ENCODE measurements at regions not wholly inside any gene's neighbourhood (a gene's known extent, or its start where the extent isn't known, plus 50 kb on each side); places are given as distances from the start of the nearest gene placed in this dataset.
"Not testable (repeated sequence)": the region's sequence is repeated elsewhere in the genome, so short reads cannot be mapped to it uniquely, and the experiment has no call there.

DNA sequence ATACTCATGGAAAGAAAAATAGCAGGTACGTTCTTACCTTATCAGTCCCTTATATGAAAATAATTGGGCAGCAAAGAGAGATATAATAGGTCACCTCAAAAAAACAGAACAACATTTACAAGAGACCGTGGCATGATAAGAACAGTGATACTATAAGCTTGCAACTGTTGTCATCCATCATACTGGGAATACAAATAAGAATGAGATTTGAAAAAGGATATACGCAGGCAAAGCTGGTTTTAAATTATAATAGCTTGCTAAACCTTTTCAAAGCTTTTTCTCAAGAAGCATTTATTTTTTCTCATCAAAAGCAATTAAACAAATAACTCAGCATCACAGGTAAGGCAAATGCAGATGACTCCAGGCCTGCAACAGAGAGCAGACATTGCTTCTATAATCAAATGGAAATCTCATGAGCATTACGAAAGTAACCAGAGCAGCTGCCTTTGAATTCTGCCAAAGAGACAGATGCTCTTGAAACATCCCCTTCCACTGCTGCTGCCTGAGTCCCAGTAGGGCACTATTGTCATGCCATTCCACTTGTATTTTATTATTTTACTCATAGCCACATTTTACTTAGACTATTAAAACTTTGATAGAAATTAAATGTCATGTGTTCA is 620.6 kb upstream of the GNPDA2 start:
- DNase-seq, result no peak

DNA sequence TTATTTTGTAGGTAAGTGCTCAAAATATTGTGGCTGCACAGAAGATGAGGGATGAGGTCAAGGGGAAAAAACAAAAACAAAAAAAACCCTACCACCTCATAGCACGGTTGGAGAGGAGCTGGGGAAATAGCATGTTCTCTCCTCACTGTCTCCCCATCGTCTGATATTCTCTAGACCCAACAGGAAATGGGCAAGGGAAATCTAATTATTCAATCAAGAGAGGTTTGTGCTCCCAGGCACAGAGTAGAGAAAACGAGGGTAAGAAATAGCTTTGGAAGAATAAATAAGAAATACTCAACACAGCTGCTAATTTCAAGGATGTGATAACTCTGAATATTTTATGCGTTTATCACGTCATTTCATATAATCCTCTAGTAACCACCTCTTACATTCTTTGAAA is 619.2 kb upstream of the GNPDA2 start:
- no peak for DNase-seq

DNA sequence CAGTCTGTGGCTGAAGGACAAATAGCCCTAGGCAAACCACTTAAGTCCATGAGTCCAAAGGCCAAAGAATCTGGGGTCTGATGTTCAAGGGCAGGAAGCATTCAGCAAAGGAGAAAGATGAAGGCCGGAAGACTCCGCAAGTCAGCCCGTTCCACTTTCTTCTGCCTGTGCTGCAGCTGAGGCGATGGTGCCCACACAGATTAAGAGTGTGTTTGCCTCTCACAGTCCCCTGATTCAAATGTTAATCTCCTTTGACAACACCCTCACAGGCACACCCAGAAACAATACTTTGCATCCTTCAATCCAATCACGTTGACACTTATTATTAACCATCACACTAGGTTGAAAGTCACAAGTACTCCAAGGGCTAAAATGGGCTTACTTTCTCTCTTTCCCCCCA is 605.4 kb upstream of the GNPDA2 start:
- DNase-seq, result no peak

DNA sequence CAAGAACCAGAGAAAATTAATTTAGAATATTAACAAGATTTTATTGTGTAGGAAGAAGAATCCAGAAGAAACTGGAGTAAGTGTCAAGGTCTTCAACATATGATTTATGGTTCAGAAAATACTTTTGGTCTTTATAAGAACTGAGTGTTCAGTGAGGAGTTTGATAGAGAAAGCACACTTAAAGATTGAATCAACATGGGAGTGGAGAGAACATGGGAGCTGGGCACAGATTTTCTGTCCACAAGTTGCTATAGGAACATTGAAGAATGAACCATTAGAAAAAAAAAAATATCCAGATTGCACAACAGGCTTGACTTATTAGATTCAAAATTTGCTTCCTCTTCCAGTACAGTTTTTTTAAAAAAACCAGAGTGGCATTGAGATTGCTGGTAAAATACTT is 601.2 kb upstream of the GNPDA2 start:
- DNase-seq, result no peak

DNA sequence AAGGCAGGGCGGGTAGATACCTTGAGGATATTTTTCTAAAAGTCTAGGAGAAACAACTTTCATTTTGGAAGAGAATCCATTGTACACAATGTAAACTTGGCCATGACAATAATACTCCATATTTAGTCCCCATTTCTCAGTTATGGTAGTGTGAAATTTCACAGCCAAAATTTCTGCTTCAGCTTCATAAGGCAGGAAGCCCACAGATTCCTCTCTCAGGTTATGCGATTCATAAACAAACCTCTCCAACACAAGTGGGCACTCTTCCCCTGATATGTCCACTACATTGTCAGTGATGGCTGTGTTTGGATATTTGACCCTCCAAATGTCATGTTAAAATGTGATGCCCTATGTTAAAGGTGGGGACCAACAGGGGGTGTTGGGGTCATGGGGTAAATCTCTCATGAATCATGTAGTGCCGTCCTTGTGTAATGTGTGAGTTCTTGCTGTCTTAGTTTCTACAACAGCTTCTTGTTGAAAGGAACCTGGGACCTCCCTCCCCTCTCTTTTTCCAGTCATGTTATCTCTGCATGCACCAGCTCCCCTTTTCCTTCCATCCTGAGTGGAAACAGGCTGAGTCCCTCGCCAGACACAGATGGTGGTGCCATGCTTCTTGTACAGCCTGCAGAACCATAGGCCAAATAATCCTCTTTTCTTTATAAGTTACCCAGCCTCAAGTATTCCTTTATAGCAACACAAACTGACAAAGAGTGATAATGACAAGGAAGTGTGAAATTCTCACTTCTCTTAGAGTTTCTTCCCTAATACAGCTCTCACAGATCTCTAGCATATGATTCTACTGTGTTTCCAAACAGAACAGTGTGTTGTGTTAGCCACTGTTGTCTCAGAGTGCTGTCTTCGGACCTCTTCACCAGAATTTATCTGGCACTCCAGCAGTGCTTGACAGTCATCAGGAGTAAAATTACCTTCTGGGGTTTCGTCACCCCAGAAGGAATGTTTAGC is 598.4 kb upstream of the GNPDA2 start:
- no peak for DNase-seq

DNA sequence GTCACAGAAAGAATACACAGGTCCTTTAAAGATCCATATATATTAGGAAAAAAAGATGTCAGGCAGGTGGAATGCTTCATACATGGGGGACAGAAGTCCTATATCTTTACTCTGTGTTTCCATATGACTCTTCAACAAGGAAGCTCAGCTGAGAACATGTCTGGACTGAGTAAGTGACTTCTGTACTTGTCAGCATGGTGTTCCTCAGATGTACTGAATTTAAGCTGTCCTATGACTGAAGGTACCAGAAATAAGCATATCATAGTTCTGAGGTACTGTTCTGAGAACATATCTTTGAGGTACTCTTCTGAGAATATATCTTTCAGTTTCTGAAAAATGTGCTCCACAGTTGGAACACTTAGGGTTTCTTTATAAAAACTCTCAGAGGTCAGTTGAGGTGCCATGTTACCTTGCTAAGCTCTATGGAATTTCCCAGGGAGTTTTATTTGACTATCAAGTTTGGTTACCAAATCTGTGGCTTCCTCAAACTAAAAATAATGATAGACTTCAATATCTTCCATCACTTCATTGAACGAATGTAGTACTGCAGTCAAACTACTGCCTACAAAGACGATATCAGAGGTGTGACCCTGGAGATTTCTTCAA is 597.2 kb upstream of the GNPDA2 start:
- no peak for DNase-seq

DNA sequence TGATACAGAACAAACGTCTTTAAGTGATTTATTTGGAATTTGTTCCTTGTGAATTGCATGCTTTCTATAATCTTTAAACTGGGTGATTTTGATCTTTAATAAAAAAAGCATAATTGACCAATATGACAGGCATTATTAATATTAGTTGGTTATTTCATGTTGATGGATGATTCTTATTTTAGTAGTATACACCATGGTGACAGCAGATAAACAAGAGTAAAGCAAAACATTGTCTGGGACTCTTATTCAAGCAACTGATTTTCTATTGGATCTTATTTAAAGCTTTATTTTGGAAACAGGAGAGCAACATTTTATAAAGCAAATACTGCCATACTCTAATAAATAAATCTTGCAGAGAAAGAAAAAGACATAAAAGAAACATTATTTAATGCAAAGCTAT is 591.4 kb upstream of the GNPDA2 start:
- no peak for DNase-seq

DNA sequence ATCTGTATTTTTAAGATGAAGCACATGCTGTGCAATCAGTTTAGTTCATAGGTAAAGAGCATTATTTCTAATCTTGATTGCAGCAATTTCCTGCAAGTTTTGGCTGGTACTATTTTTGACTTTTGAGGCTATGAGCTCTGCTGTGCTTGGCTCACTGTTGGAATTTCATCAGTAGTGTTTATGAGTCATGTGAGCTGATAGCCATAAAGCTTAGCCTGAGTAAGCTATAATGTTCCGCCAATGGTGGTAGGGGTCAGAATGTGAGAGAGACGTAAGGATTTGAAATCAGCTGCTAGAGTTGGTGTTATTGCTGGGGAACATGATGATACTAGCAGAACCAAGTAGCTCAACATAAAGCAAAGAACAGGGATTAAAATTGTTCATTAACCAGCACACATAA is 590.9 kb upstream of the GNPDA2 start:
- no peak for DNase-seq

DNA sequence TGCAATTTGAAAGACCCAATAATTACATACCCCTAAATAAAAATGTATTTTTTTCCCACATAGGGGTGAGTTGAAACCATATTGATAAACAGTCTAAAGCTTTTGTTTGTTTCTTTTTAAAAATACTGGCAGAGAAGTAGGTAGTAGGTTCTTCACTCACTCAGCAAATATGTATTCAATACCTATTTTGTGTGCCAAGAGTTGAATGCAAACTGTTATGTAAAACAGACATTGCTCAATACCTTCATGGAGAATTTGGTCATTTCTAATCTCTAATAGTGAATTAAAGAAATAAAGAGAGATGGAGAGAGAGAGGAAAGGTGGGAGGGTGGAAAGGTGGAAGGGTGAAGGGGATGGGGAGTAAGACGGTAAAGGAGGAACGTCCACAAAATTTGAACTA is 589.9 kb upstream of the GNPDA2 start:
- DNase-seq, result no peak

DNA sequence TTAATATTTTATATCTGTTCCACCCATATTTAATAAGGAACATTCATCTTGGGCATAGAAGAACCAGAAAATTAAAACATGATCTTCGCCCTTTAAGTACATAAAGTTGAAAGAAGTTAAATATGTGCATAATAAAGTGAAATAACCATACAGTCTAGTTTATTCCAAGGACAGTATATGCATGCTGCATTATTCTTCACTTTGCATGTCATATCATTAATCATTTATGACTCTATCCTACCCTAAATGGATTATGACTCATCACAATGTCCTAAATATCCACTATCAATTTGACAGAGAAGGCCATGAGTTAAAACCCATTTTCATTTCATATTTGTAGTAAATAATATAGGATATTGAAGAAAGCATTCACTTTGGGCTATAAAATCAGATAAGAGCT is 576.5 kb upstream of the GNPDA2 start:
- no peak for DNase-seq

DNA sequence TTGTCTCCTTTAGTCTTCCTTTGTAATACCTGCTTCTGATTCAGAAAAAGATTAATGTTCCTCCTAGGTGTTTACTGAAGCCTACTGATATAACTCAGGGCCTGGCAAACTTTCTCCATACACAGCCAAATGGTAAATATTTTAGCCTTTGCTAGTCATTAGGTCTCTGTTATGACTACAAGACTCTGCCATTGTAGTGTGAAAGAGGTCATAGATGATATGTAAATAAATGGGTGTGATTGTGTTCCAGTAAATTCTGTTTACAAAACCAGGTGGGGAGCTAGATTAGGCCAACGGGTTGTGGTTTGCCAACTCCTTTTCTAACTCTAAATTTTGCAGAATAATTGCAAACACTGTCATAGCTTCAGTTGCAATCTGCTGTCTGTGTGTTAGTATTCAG is 568.1 kb upstream of the GNPDA2 start:
- no peak for DNase-seq

DNA sequence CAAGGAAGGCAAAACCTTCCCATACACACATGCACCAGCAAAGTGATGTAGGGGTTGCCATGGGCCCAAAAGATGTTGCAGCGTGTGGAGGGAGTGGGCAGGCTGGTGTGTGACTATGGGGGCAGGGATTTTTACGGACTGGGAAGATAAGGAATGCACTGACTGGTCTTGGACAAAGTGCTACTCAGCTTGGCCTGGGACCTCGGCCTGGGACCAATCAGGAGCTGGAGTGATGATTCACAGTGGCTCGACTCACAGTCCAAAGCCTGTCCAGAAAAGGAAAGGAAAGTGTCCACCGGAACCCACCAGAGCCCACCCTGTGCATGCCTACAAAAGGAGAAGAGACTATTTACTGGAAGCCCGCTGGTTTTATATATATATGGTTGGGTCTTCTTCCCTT is 567.0 kb upstream of the GNPDA2 start:
- DNase-seq, result no peak

DNA sequence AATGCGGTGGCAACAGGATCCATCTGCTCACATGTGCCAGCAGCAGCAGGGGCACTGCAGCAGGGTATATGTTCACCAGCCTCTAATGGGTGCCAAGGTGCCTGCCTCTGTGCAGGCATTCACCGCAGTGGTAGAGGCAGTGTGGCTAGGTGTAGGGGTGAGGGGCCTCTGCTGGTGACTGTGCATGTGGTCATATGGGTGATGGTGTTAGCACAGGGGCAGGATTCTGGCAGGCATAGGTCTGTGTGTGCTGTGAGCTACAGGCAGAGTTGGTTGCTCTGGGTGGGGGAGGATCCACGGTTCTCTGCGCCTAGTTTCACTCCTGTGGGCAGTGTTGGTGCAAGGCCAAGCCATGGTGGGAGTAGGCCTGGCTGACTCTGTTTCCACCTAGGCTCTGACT is 566.5 kb upstream of the GNPDA2 start:
- DNase-seq, result no peak

DNA sequence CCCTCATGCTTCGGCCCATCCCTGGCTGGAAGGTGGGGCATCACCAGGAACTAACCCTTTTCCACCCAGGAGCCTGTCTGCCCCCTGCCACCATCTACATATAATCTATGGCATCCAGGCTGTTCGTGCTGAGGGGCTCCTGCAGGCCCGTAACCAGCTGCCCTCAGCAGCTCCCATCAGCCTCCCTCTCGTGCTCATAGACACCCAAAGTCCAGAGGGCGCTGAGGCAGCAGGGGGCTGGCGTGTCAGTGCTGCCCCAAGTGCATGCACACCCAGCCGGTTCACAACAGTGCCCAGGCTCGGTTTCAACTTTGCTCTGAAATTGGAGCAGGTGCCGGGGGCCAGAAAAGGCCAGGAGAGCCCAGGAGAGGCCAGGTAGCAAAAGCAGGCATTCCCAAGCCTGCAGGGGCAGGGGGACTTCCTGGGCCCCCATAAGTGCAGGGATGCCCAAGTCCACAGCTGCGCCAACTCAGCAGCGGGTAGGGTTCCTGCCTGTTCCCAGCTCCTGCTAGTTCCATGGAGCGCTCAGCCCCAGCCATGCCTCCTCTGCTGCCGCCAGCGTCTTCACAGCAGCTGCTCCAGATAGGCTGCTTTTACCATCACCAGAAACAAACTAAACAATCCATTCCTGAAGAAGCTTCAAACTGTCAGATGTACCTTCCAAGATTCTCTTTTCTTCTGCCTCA is 558.2 kb upstream of the GNPDA2 start:
- no peak for DNase-seq

DNA sequence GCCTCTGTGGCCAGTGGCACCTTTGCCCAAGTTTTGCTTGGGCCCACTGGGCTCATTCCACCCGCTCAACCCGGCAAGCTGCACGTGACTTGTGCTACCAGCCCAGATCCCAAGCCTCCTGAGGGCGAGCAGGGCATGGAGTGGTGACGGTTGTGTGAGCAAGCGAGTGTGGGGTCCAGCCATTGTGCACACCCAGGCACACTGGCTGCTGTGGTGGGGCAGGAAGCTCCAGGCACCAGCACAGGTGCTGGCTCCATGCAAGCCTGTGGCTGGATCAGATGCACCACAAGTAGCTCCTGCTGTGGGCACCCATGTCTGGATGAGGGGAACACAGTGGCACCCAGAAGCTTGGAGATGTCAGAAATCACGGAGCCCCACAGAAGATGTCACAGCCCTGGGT is 557.0 kb upstream of the GNPDA2 start:
- DNase-seq, result no peak

DNA sequence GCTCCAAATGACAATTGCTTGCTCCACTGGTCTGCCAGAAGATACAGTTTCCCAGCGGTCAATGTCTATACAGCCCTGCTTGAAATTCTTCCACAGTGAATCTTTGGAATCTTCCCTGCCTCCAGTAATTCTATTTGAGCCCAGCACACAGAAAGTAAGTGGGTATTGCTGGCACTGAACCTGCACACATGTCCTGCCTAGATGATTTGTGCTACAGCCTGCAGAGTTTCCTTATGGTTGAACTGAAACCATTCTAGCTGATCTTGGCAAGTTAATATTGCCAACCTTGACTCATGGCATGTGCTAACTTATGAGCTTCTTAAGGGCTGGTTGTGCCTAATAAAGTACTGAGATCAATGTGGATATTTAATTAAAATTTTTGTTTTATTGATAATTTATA is 553.8 kb upstream of the GNPDA2 start:
- no peak for DNase-seq

DNA sequence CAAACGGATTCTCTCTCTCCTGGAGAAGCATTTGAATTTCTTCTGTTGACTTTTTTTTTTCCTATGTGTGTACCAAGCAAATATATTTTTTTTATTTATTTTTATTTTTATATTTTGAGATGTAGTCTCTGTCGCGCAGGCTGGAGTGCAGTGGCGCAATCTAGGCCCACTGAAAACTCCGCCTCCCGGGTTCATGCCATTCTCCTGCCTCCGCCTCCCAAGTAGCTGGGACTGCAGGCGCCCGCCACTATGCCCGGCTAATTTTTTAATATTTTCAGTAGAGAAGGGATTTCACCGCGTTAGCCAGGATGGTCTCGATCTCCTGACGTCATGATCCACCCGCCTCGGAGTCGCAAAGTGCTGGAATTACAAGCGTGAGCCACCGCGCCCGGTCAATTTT is 549.5 kb upstream of the GNPDA2 start:
- DNase-seq, result no peak

DNA sequence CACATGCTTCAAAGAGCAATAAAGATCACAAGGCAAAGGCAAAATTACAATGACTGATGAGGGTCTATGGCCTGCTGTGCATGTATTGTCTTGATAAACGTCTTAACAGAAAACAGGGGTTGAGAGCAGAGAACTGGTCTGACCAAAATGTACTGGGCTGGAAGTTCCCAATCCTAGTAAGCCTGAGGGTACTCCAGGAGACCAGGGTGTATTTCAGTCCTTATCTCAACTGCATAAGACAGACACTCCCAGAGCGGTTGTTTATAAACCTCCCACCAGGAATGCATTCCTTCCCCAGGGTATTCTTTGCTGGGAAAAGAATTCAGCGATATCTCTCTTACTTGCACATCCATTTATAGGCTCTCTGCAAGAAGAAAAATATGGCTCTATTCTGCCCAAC is 521.8 kb upstream of the GNPDA2 start:
- DNase-seq, result not testable (repeated sequence)

DNA sequence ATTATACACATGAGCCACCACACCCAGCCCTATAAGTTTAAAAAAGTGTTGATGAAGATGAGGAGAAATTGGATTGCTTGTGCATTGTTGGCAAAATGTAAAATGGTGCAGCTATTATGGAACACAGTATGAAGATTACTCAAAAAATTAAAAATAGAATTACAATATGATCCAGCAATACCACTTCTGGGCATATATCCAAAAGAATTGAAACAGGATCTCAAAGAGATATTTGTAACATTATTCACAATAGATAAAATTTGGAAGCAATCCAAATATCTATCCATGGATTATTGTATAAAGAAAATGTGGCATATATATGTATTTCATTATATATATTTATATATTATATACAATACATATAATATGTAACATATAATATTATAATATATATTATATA is 515.6 kb upstream of the GNPDA2 start:
- no peak for DNase-seq

DNA sequence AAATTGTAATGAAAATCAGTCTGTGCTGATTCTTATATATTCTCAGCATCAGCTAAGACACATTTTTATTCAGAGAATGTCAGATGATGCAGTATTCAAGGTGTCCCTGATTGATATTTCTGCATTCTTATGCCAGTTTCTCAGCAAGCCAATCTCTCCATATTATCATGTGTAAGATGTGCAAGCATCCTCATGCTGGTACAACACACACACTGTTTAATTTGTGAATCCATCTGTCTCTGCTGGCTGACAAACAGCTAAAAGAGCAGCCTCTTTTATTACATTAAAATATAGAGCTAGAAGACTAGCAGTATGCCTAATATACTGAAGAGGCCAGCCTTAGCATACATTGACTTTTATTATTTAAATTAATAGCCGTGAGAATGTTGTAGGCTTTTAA is 502.9 kb upstream of the GNPDA2 start:
- no peak for DNase-seq

DNA sequence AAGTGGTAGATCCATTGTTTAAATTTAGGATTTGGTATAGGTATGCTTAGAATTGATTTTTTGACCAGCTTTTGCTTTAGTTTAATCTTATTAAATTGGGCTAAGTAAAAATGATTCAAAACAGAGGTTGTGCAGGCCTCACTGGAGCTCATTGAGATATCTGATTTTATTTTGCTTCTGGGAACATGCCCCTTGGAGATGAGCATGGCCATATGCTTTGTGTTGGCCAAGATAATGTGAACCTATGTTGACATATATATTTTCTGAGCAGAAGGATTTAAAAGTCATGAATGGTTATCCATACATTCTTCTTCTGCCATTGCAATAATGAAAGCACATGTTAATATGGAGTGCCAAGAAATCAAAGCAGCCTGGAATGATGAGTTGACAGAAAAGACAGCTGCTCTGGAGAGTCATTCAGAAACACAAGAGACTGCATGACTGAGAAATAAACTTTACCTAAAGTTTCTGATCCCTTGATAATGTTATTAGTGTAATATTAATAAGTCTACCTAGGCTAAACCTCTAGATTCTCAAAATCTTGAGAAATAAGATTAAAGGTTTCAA is 489.7 kb upstream of the GNPDA2 start:
- DNase-seq, result no peak

DNA sequence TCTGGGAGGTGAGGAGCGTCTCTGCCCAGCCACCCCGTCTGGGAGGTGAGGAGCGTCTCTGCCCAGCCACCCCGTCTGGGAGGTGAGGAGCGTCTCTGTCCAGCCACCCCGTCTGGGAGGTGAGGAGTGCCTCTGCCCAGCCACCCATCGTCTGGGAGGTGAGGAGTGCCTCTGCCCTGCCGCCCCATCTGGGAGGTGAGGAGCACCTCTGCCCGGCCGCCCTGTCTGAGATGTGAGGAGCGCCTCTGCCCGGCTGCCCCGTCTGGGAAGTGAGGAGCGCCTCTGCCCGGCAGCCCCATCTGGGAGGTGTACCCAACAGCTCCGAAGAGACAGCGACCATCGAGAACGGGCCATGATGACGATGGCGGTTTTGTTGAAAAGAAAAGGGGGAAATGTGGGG is 482.1 kb upstream of the GNPDA2 start:
- not testable (repeated sequence) for DNase-seq

DNA sequence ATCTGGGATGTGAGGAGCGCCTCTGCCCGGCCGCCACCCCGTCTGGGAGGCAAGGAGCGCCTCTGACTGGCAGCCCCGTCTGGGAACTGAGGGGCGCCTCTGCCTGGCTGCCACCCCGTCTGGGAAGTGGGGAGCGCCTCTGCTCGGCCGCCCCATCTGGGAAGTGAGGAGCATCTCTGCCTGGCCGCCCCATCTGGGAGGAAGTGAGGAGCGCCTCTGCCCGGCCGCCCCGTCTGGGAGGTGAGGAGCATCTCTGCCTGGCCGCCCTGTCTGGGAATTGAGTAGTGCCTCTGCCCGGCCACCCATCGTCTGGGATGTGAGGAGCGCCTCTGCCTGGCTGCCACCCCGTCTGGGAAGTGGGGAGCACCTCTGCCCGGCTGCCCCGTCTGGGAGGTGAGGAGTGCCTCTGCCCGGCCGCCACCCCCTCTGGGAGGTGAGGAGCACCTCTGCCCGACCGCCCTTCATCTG is 481.5 kb upstream of the GNPDA2 start:
- not testable (repeated sequence) for DNase-seq

All from CD4-positive, alpha-beta T cell treated with Interleukin-6 for 4 hours (primary cell).